Medulla oblongata (tissue), 1 donor: ENCODE measurements at regions not wholly inside any gene's neighbourhood (a gene's known extent, or its start where the extent isn't known, plus 50 kb on each side); places are given as distances from the start of the nearest gene placed in this dataset.

ENCODE experiments used
- DNase-seq: peaks from one replicate; pipeline ENCODE4 v3.0.0-alpha.2; 2015; ENCODE audit errors: extremely low spot score

GRCh38 chr4:26020083-26020668, 106.2 kb downstream of the SMIM20 start:
- DNase-seq = no peak

DNA sequence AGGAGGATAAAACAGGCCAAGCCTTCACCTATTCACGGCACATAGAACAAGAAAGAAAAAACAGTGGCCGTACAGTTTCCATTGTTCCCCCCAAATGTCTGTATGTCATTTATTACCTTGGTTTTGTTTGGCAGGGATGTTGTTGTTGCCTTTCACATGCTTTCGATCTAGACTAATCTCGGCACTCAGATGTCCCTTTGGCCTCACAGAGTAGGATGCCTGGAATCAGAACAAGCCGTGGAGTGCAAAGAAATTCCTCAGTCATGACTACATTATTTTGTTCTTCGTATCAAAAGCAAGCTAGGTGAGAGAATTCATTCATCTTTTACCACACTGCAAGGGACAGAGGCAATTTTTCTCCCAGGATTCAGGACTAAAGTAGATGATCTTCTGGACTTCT, 106.9 kb downstream of the SMIM20 start:
- DNase-seq = no peak

- no peak for DNase-seq
Measured at GRCh38 chr4:26021417-26022345, 107.7 kb downstream of the SMIM20 start.

DNA sequence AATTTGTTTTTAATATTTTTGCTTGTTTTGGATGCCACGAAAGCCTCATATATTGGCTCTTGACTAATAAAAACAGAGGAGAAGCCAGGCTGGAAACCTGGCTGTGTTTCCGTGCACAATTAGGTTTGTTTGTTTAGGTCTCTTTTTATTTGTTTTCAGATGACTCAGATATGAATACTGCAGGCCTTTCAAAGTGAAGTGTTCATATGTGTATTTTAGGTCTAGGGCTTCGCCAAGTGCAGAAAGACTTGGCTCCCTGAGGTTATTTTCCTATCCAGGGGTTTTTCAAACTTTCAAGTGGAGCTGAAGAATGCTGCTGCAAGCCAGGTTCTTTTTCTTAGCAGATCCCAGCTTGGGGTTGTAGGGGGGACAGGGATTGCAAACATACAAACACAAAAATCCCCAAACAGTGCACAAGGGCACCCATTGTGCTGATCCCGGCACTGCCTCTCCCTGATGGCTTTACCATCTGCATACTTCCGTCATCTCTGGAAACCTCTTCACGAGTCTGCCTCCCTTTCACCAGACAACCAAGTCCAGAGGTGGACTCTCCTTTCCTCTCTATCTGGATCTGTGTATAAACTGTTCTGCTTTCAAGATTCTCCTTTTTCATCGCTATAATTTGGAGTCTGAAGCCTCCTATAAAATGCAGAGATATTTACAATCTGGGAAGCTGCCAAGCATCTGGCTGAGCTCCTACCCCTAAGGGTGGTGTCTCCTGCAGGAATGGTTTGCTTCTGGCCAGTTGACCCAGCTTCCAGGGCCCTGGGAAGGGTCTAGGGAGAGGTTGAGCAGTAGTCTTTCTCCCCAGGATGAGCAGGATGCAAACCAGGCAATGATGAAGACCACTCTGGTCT, 108.6 kb downstream of the SMIM20 start:
- peak; percentile 17 for DNase-seq

DNA sequence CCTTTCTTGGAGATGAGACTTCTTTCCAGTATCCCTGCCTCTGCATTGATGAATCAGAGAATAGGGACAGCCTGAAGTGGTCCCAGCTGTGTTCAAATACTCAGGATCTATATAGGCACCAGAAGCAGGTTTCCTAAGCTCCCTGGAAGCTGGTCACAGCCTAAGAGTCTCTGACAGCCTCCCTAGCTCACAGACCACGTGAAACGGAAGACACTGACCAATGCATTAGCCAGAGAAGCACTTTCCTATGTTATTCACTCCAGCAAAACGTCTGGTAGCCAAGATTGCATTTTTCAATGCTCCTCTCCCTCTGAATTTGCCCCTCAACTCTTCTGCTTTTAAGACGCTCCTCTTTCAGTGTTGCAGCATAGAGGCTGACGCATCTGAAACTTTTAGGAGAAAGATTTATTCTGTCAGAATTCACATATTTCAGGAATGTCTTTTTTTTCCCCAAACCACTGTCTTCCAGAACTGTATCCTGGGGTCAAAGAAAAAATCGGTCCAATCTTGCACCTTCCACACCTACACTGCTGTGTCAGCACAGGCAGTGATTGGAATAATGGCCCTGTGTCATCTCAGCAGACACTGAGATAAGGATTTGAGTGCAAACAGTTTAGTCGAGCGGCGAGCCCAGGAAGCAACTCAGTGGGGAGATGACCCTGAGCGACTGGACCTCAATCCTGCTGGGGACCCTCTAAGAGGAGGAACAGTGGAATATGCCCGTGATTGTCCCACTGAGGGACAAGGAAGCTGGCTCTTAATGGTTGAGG, 109.4 kb downstream of the SMIM20 start:
- DNase-seq = no peak

DNA sequence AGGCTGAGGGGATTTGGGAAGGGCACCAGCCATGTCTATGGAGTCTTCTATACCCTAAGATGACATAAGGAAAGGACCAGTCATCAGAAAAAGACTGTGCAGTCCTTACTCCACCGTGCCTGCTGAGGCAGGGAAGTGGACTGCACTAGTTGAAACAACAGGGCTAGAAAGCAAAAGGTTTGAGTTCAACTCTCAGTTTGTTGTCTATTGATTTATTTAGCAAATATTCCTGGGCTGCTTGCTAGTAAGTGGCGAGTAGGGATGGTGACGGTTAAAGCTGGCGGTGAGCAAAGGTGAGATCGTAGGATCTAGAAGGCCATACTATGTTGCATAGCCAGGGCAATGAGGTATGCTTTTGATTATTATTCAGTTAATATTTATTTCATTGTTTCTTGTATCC, 110.1 kb downstream of the SMIM20 start:
- DNase-seq = no peak

GRCh38 chr4:26028133-26028792, 114.2 kb downstream of the SMIM20 start:
- no peak for DNase-seq

GRCh38 chr4:26028793-26029567, 115.0 kb downstream of the SMIM20 start:
- peak; percentile 55 for DNase-seq

- no peak for DNase-seq
Measured at GRCh38 chr4:26029568-26030131, 115.6 kb downstream of the SMIM20 start.

GRCh38 chr4:26030260-26030667, 116.2 kb downstream of the SMIM20 start:
- DNase-seq = no peak

- DNase-seq = no peak
Measured at GRCh38 chr4:26030780-26031179, 116.8 kb downstream of the SMIM20 start.

GRCh38 chr4:26031704-26032103, 117.7 kb downstream of the SMIM20 start:
- DNase-seq = no peak

- DNase-seq = no peak
Measured at GRCh38 chr4:26032142-26032541, 118.1 kb downstream of the SMIM20 start.

DNA sequence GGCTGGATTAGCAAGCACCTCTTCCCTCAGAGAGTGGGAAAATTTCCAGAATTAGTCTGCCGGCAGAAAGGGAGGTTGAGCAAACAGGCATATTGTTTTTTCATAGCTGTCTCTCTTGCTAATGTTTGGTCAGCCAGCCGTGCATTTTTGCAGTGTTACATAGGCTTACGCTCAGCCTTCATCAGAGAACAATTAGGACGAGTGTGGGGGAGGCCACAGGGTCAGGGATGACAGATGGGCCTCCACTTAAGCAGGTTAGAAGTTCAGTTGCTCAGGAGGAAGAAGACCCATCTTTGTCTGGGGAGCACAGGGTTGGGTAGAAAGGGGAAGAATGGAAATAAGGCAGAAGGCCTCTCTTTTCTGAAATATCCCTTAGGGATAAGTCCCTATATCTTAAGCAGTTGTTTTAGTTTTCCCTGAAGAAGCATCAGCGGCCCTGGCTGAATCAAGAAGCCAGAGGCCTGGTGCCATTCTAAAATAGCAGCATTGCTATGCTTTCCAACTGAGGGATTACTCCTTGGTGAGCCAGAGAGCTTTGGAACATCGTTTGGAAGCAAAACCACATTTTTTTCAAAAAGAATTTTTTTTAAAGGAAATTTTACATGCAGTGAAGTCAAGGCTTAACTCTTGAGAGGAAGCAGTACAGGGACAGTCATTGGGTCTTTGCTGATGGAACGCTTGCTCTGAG, 118.8 kb downstream of the SMIM20 start:
- no peak for DNase-seq

DNA sequence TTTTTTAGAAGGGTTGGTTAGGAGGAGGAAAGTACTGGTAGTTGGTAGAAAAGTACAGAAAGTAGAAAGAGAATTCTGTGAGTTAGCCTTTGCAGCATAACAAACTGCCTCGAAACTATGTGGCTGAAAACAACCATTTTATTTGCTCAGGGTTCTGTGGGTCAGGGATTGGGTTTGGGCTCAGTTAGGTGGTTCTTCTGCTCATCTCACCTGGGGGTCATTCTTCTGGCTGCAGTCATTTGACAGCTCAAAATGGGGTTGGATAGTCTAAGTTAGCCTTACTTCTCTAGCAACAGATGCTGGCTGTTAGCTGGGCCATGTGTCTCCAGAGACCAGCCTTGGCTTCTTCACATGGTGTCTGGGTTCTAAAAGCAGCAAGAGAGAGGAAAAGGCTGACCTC, 119.4 kb downstream of the SMIM20 start:
- DNase-seq = no peak

DNA sequence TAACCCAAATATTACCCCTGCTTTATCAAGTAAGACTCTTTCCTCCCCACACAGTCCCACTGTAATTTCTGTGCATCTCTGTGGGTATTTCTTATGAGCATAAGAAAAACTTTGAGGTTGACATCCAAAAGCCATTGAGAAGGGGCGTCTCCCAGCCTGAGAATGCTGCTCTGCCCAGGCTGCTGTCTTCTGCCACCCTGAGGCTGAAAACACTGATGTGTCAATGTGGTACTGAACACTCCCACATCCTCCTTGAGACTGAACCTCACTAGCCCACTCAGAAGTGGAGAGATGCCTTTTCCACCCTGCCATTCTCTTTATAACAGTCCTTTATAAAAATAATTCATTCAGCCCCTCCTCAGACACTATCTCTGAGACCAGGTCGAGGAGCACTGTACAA, 120.8 kb downstream of the SMIM20 start:
- no peak for DNase-seq

DNA sequence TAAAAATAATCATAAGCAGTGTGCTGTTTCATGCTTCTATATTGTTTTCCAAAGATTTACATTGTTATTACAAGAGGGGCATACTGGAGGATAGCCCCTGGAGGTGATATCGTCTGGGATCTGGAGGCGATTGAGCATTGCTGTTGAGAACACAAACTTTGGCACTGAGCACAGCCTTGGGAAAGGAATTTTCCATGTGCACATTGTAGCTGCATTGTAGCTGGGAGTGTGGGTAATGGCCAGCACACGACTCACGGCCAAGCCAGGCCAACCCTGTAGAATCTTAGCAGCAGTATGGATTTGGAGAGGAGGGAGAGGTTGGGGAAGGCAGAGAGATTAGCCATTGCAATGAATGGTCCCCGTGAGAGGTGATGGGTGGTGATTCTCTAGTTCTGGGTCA, 121.9 kb downstream of the SMIM20 start:
- DNase-seq = no peak

GRCh38 chr4:26039639-26040359, 125.8 kb downstream of the SMIM20 start:
- DNase-seq = no peak

GRCh38 chr4:26044524-26044923, 130.5 kb downstream of the SMIM20 start:
- no peak for DNase-seq
